Gastrocnemius medialis (tissue), 4 donors: ENCODE measurements at regions not wholly inside any gene's neighbourhood (a gene's known extent, or its start where the extent isn't known, plus 50 kb on each side); places are given as distances from the start of the nearest gene placed in this dataset.

Experiments used
- ATAC-seq, 2 donors: fragments of 150-250 bp; one replicate each; pipeline ENCODE4 v1.9.1; 2016
- DNase-seq, 2 donors: peaks; one replicate each; pipeline ENCODE4 v3.0.0-alpha.2; 2019
- H3K27ac ChIP-seq, 4 donors: fragments of 200-600 bp; sonication (generic); 1 replicate in 1 of 4; 2 replicates in 3 of 4; pipeline ENCODE4 v1.5.1; 2016 to 2018; ENCODE audit warnings: mild to moderate bottlenecking in 2 of 4, moderate library complexity in 1 of 4
- H3K27me3 ChIP-seq, 3 donors: fragments of 200-600 bp; sonication (generic) in 2 of 3; 1 replicate in 1 of 3; 2 replicates in 2 of 3; pipeline versions ENCODE4 v1.5.1 to v1.6.0; 2016 to 2019; ENCODE audit warnings: mild to moderate bottlenecking in 1 of 3, moderate library complexity in 1 of 3
- H3K36me3 ChIP-seq, 2 donors: fragments of 200-600 bp; sonication (generic) in 1 of 2; one replicate each; pipeline ENCODE4 v1.5.1; 2017 to 2018
- H3K4me1 ChIP-seq, 2 donors: fragments of 200-600 bp; sonication (generic) in 1 of 2; one replicate each; pipeline ENCODE4 v1.5.1; 2016 to 2017; ENCODE audit warnings: mild to moderate bottlenecking in 2 of 2
- H3K4me3 ChIP-seq, 4 donors: fragments of 200-600 bp; sonication (generic) in 3 of 4; 1 replicate in 1 of 4; 2 replicates in 3 of 4; pipeline ENCODE4 v1.5.1; 2016 to 2019; ENCODE audit warnings: mild to moderate bottlenecking in 2 of 4
- H3K9me3 ChIP-seq, 3 donors: fragments of 200-600 bp; sonication (generic) in 2 of 3; 1 replicate in 1 of 3; 2 replicates in 2 of 3; pipeline ENCODE4 v1.5.1; 2016 to 2019
- POLR2A ChIP-seq, 2 donors: fragments of 450-650 bp; IDR thresholded peaks; one replicate each; pipeline ENCODE4 v1.6.1; 2017; ENCODE audit warnings: antibody characterized with exemption in 2 of 2, mild to moderate bottlenecking in 2 of 2, moderate library complexity in 2 of 2
- in situ Hi-C, 4 donors: fragments of 200-750 bp; cut with MboI; loops; one replicate each; pipeline versions ENCODE4 v1.15.0 to v1.8.0; 2017; ENCODE audit warnings: low sequenced_read_pairs in 4 of 4
- intact Hi-C: fragments of 100-400 bp; cut with DNase I; formaldehyde crosslinking; loops from one replicate; pipeline ENCODE4 v1.15.1; 2023; ENCODE audit warnings: low total_unique reads
- TF ChIP-seq, protein P1 (sequence below), 5 experiments: fragments of 450-650 bp in 3 of 5; fragments of 200-600 bp in 2 of 5; sonication (generic) in 2 of 5; IDR thresholded peaks in 4 of 5; conservative IDR thresholded peaks in 1 of 5; 1 replicate in 4 of 5; 2 replicates in 1 of 5; pipeline ENCODE4 v1.5.1; 2016 to 2019; ENCODE audit warnings: antibody characterized with exemption in 5 of 5, mild to moderate bottlenecking in 3 of 5, moderate library complexity in 3 of 5

DNA sequence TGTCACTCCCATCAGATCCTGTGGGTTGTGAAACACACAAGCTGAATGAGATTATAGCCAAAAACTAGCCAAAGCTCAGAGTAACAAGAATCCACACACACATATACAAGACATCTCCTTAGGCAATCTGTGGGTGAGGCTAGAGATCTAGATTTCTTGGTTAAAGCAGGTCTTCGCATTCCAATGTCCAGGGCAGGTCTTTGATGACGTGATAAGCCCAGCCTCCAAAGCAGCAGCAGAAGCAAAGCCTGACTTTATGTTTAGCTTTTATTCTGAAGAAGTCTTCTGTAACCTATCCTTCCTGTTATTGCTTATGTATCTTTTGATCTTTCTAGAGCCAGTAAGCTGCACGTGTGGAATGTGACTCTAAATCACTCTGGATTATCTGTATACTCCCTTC, 199.1 kb upstream of the SLC30A5 start:
- in situ Hi-C loops (no loop called here), intact Hi-C loops (no loop called here)
- Histone ChIP-seq H3K4me1 (no peaks in the 10 kb centered on the region), H3K9me3 (no peaks in the 10 kb centered on the region), H3K27ac (no peak overlapping the region), H3K36me3 (no peaks in the 10 kb centered on the region), H3K4me3 (no peak overlapping the region), H3K27me3 (no peaks in the 10 kb centered on the region)
- DNase-seq (no peak), ATAC-seq (no peak)
- TF ChIP-seq, protein P1, sequence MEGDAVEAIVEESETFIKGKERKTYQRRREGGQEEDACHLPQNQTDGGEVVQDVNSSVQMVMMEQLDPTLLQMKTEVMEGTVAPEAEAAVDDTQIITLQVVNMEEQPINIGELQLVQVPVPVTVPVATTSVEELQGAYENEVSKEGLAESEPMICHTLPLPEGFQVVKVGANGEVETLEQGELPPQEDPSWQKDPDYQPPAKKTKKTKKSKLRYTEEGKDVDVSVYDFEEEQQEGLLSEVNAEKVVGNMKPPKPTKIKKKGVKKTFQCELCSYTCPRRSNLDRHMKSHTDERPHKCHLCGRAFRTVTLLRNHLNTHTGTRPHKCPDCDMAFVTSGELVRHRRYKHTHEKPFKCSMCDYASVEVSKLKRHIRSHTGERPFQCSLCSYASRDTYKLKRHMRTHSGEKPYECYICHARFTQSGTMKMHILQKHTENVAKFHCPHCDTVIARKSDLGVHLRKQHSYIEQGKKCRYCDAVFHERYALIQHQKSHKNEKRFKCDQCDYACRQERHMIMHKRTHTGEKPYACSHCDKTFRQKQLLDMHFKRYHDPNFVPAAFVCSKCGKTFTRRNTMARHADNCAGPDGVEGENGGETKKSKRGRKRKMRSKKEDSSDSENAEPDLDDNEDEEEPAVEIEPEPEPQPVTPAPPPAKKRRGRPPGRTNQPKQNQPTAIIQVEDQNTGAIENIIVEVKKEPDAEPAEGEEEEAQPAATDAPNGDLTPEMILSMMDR (IDR thresholded peaks at IDR 0.05 in 4 of 5, conservative IDR thresholded peaks at IDR 0.05 in 1 of 5) = no peak

DNA sequence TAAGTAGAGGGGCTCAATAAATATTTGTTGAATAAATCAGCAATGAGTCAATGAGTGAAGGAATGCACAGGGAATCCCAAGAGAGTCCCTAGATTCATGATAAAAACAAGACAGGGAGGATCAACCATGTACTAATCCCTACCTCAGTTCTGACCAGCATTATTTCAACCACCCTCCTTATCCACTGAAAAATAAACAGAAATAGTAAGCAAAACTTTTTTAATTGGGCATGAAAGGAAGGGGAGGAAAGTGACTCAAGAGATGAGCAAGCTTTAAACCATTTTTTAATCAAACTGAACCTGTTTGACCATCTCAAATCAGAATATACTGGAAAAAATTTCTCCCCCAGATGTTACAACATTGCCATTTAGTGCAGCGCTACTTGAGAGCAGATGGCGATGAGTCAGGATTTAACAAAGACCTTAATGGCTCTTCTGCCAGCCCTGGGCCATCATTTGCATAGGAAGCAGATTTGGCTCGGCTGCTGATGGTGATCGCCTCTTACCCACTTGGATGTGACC, 194.8 kb upstream of the SLC30A5 start:
- H3K9me3 ChIP-seq = no peaks in the 10 kb centered on the region
- no peak overlapping the region for H3K4me3 ChIP-seq
- in situ Hi-C loops (no loop called here), intact Hi-C loops (no loop called here)
- no peaks in the 10 kb centered on the region for H3K4me1 ChIP-seq
- ATAC-seq (no peak), DNase-seq (no peak)
- H3K27ac ChIP-seq = no peak overlapping the region
- no peaks in the 10 kb centered on the region for H3K36me3 ChIP-seq
- no peak for TF ChIP-seq POLR2A (IDR thresholded peaks at IDR 0.05)
- TF ChIP-seq, protein P1 (IDR thresholded peaks at IDR 0.05 in 4 of 5, conservative IDR thresholded peaks at IDR 0.05 in 1 of 5) = no peak
- H3K27me3 ChIP-seq = no peaks in the 10 kb centered on the region

- Histone ChIP-seq H3K36me3 (no peaks in the 10 kb centered on the region), H3K27ac (no peak overlapping the region), H3K4me3 (no peak overlapping the region), H3K9me3 (no peaks in the 10 kb centered on the region), H3K4me1 (no peaks in the 10 kb centered on the region), H3K27me3 (no peaks in the 10 kb centered on the region)
- ATAC-seq = no peak
- intact Hi-C loops (no loop called here), in situ Hi-C loops (no loop called here)
- no peak for TF ChIP-seq POLR2A (IDR thresholded peaks at IDR 0.05)
- TF ChIP-seq, protein P1 (IDR thresholded peaks at IDR 0.05 in 4 of 5, conservative IDR thresholded peaks at IDR 0.05 in 1 of 5) = no peak
- DNase-seq = no peak
These were observed 181.7 kb upstream of the SLC30A5 start for GRCh38 chr5:68911840-68912690.

DNA sequence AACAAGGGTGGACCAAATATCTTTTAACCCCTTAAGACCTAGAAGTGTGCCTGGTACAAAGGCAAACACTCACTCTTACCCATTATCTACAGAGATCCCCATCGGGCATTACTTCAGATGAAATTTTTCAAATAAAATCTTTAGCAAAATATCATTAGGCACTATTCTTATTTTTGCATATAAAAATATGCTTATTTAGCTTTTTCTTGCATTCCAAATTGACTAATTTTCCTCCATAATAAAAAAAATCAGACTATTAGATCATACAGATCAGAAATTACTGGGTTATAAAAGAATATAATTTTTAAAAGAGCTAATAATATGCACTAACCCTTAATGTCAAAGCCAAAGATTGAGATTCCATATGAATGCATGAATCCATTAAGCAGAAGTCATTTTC, 178.7 kb upstream of the SLC30A5 start:
- Histone ChIP-seq H3K4me3 (no peak overlapping the region), H3K27ac (no peak overlapping the region), H3K9me3 (no peaks in the 10 kb centered on the region), H3K36me3 (no peaks in the 10 kb centered on the region), H3K4me1 (no peaks in the 10 kb centered on the region), H3K27me3 (no peaks in the 10 kb centered on the region)
- in situ Hi-C loops (no loop called here), intact Hi-C loops (no loop called here)
- ATAC-seq (no peak), DNase-seq (no peak)
- TF ChIP-seq POLR2A (IDR thresholded peaks at IDR 0.05) = no peak
- TF ChIP-seq, protein P1 (IDR thresholded peaks at IDR 0.05 in 4 of 5, conservative IDR thresholded peaks at IDR 0.05 in 1 of 5) = no peak
